Mesenchymal stem cell (in vitro differentiated cells and primary cell): ENCODE measurements at regions not wholly inside any gene's neighbourhood (a gene's known extent, or its start where the extent isn't known, plus 50 kb on each side); places are given as distances from the start of the nearest gene placed in this dataset.

Source experiments
- DNase-seq: peaks from one replicate; pipeline ENCODE4 v3.0.0-alpha.2; 2013
- H2AFZ ChIP-seq: one replicate; pipeline ENCODE4 v1.6.1; 2013; ENCODE audit warnings: low read depth, mild to moderate bottlenecking, control low read depth, inconsistent platforms, low read length, moderate library complexity
- H2AK5ac ChIP-seq: 2 replicates; pipeline ENCODE4 v1.6.1; 2013; ENCODE audit warnings: low read length, moderate library complexity, mild to moderate bottlenecking, inconsistent platforms; ENCODE audit not compliant: severe bottlenecking
- H2BK120ac ChIP-seq: one replicate; pipeline ENCODE4 v1.6.1; 2013; ENCODE audit warnings: low read depth, mild to moderate bottlenecking, inconsistent platforms, low read length, moderate library complexity
- H2BK12ac ChIP-seq, 2 experiments: one replicate each; pipeline ENCODE4 v1.6.1; 2013; ENCODE audit warnings: inconsistent platforms in 2 of 2, low read length in 2 of 2, mild to moderate bottlenecking in 2 of 2, moderate library complexity in 2 of 2, control low read depth in 1 of 2
- H2BK15ac ChIP-seq: one replicate; pipeline ENCODE4 v1.6.1; 2013; ENCODE audit warnings: mild to moderate bottlenecking, low read depth, inconsistent platforms; ENCODE audit not compliant: poor library complexity, severe bottlenecking
- H2BK5ac ChIP-seq: 2 replicates; pipeline ENCODE4 v1.6.1; 2013; ENCODE audit warnings: low read depth, mild to moderate bottlenecking, low read length, control low read depth, inconsistent platforms; ENCODE audit not compliant: poor library complexity, severe bottlenecking
- H3K14ac ChIP-seq, 2 experiments: one replicate each; pipeline ENCODE4 v1.6.1; 2013; ENCODE audit warnings: inconsistent platforms in 2 of 2, low read length in 2 of 2, control low read depth in 1 of 2, mild to moderate bottlenecking in 1 of 2, moderate library complexity in 1 of 2
- H3K18ac ChIP-seq, 2 experiments: one replicate each; pipeline ENCODE4 v1.6.1; 2013; ENCODE audit warnings: inconsistent platforms in 2 of 2, low read length in 2 of 2, control low read depth in 1 of 2, low read depth in 1 of 2, mild to moderate bottlenecking in 1 of 2
- H3K23ac ChIP-seq, 2 experiments: one replicate each; pipeline ENCODE4 v1.6.1; 2013; ENCODE audit warnings: inconsistent platforms in 2 of 2, low read length in 2 of 2, mild to moderate bottlenecking in 2 of 2, moderate library complexity in 2 of 2, control low read depth in 1 of 2
- H3K27ac ChIP-seq: 2 replicates; pipeline ENCODE4 v1.5.1; 2013; ENCODE audit warnings: mild to moderate bottlenecking, moderate library complexity, low read length, control low read depth, inconsistent platforms; ENCODE audit not compliant: poor library complexity, severe bottlenecking
- H3K27me3 ChIP-seq, 2 experiments: 2 replicates each; pipeline versions ENCODE4 v1.6.1 to v1.7.0; 2013; ENCODE audit warnings: low read length in 2 of 2, mild to moderate bottlenecking in 2 of 2, moderate library complexity in 2 of 2, control low read depth in 1 of 2, inconsistent platforms in 1 of 2; ENCODE audit not compliant: control insufficient read depth in 1 of 2, insufficient read depth in 1 of 2
- H3K36me3 ChIP-seq, 2 experiments: 2 replicates each; pipeline versions ENCODE4 v1.6.1 to v1.7.0; 2013; ENCODE audit warnings: low read length in 2 of 2, control low read depth in 1 of 2, inconsistent platforms in 1 of 2, low read depth in 1 of 2, mild to moderate bottlenecking in 1 of 2; ENCODE audit not compliant: insufficient read depth in 2 of 2, control insufficient read depth in 1 of 2
- H3K4ac ChIP-seq, 2 experiments: one replicate each; pipeline ENCODE4 v1.6.1; 2013; ENCODE audit warnings: inconsistent platforms in 2 of 2, low read length in 2 of 2, mild to moderate bottlenecking in 2 of 2, moderate library complexity in 2 of 2, control low read depth in 1 of 2, low read depth in 1 of 2
- H3K4me1 ChIP-seq: 2 replicates; pipeline ENCODE4 v1.6.1; 2013; ENCODE audit warnings: low read depth, low read length, control low read depth; ENCODE audit not compliant: control insufficient read depth, insufficient read depth
- H3K4me2 ChIP-seq: 2 replicates; pipeline ENCODE4 v1.6.1; 2013; ENCODE audit warnings: low read length, mild to moderate bottlenecking, inconsistent platforms; ENCODE audit not compliant: poor library complexity, severe bottlenecking
- H3K4me3 ChIP-seq, 2 experiments: 2 replicates each; pipeline versions ENCODE4 v1.5.1 to v1.7.0; 2013; ENCODE audit warnings: low read length in 2 of 2, mild to moderate bottlenecking in 2 of 2, control low read depth in 1 of 2, low read depth in 1 of 2; ENCODE audit not compliant: insufficient read depth in 1 of 2
- H3K79me1 ChIP-seq: replicated peaks from 2 replicates; pipeline ENCODE4 v1.6.1; 2013; ENCODE audit warnings: mild to moderate bottlenecking, control low read depth, low read length, inconsistent platforms; ENCODE audit not compliant: poor library complexity, severe bottlenecking
- H3K9ac ChIP-seq: 2 replicates; pipeline ENCODE4 v1.7.0; 2013; ENCODE audit warnings: mild to moderate bottlenecking, low read length, moderate library complexity
- H3K9me3 ChIP-seq: 2 replicates; pipeline ENCODE4 v1.7.0; 2013; ENCODE audit warnings: mild to moderate bottlenecking, low read length; ENCODE audit not compliant: control insufficient read depth
- H4K8ac ChIP-seq: one replicate; pipeline ENCODE4 v1.6.1; 2013; ENCODE audit warnings: inconsistent platforms, mild to moderate bottlenecking, low read length, moderate library complexity
- H4K91ac ChIP-seq: one replicate; pipeline ENCODE4 v1.6.1; 2013; ENCODE audit warnings: mild to moderate bottlenecking, low read length, inconsistent platforms
- WGBS: methylation state at CpG from one replicate; pipeline ENCODE4 v1.1.7; 2013; ENCODE audit warnings: mixed read lengths; 5-methylcytosine and 5-hydroxymethylcytosine counted together

DNA sequence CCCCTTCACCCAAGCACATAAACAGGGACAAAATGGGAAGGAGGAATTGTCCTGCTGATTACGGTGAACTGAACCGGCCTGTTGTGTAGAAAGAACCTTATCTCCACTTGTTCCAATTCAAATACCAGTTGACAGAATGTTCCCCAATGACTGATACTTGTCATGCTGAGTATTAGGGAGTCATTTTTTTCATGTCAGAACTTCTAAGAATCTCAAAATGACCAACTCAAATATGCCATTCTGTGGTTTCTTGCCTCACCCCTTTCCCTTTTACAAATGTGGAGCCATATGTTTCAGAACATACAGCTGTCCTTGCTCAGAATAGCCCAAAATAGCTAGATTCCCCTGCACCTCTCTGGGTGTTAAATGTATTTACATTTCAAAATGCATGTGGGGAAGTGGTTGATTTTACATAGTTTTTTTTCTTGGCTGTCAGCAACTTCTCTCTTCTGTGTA lies 405.9 kb upstream of the TBL1XR1 start:
- H3K27ac ChIP-seq, result no peak overlapping the region
- H2BK12ac ChIP-seq, result peak overlapping the region in 1 of 2 experiments; percentile 78
- no peak overlapping the region for H3K4me3 ChIP-seq
- H3K27me3 ChIP-seq, result no peaks in the 10 kb centered on the region
- H3K9ac ChIP-seq, result no peak overlapping the region
- no peak overlapping the region for H4K8ac ChIP-seq
- no peak overlapping the region for H3K4me2 ChIP-seq
- no peak overlapping the region for H3K4ac ChIP-seq
- no peak overlapping the region for H3K14ac ChIP-seq
- H3K9me3 ChIP-seq, result peaks cover 11% of the 10 kb centered on the region
- peak overlapping the region; percentile 71 for H2AK5ac ChIP-seq
- no peak overlapping the region for H3K23ac ChIP-seq
- H2BK5ac ChIP-seq, result no peak overlapping the region
- DNase-seq, result peak; percentile 48
- peak overlapping the region; percentile 73 for H2BK120ac ChIP-seq
- H3K36me3 ChIP-seq, result no peaks in the 10 kb centered on the region
- whole genome bisulfite sequencing, result 80% methylated on average over 2 of the region's 2 CpGs
- H3K4me1 ChIP-seq, result no peaks in the 10 kb centered on the region
- no peak overlapping the region for H2BK15ac ChIP-seq
- no peak overlapping the region for H2AFZ ChIP-seq
- H3K79me1 ChIP-seq, result no peaks in the 10 kb centered on the region
- peak overlapping the region; percentile 55 to 64 for H3K18ac ChIP-seq
- no peak overlapping the region for H4K91ac ChIP-seq

DNA sequence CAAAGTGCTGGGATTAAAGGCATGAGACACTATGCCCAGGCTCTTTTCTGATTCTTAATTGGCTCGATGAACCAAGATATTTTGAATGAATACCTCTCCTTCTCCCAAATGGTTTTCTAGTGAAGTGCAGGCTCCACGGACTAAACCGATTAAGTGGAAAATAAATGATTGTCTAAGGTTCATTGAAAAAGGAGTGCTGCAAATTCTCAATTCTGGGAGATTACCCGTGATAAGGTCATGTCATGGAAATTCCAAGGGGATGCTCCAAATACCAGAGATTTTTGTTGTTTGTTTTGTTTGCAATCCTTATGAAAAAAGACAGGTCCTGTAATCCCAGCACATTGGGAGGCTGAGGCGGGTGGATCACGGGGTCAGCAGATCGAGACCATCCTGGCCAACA lies 406.9 kb upstream of the TBL1XR1 start:
- no peak for DNase-seq
- Histone ChIP-seq H3K79me1 (no peaks in the 10 kb centered on the region), H2BK12ac (no peak overlapping the region), H3K36me3 (no peaks in the 10 kb centered on the region), H2BK15ac (no peak overlapping the region), H3K18ac (no peak overlapping the region), H2AK5ac (peak overlapping the region; percentile 27), H3K27me3 (no peaks in the 10 kb centered on the region), H2BK5ac (no peak overlapping the region), H3K4ac (no peak overlapping the region), H3K23ac (no peak overlapping the region), H4K91ac (no peak overlapping the region), H2AFZ (no peak overlapping the region), H3K9ac (no peak overlapping the region), H3K4me3 (no peak overlapping the region), H4K8ac (no peak overlapping the region), H3K9me3 (peaks cover 11% of the 10 kb centered on the region), H3K14ac (no peak overlapping the region), H3K4me1 (no peaks in the 10 kb centered on the region), H3K4me2 (no peak overlapping the region), H3K27ac (no peak overlapping the region), H2BK120ac (no peak overlapping the region)
- 70% methylated on average over 5 of the region's 7 CpGs for WGBS

DNA sequence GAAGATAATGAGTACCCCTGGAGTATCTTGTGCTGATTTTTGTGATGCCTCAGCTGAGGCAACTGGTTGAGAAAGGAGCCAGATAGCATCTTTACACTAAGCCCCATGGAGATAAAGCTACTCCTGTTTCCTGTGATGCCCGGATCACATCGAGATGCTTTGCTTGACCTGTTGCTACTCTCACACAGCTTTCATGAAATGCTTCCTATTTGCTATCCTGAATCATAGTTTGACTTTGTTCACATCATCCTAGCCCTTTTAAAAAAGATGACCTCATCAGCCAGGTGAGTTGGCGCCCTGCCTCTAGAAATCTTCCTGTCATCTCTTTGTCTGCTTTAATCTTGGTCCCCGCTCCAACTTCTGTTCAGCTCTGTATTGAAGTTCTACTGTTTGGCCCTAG lies 409.6 kb upstream of the TBL1XR1 start:
- no peak overlapping the region for H3K27ac ChIP-seq
- DNase-seq, result no peak
- no peak overlapping the region for H3K9ac ChIP-seq
- H3K4me3 ChIP-seq, result no peak overlapping the region
- no peak overlapping the region for H4K8ac ChIP-seq
- H2BK120ac ChIP-seq, result no peak overlapping the region
- 71% methylated on average over 4 of the region's 4 CpGs for WGBS
- H2BK15ac ChIP-seq, result no peak overlapping the region
- no peak overlapping the region for H2BK5ac ChIP-seq
- no peak overlapping the region for H2AFZ ChIP-seq
- H4K91ac ChIP-seq, result no peak overlapping the region
- H3K4me2 ChIP-seq, result no peak overlapping the region
- H3K18ac ChIP-seq, result no peak overlapping the region
- peak overlapping the region; percentile 21 to 49 for H2BK12ac ChIP-seq
- no peaks in the 10 kb centered on the region for H3K36me3 ChIP-seq
- no peaks in the 10 kb centered on the region for H3K4me1 ChIP-seq
- H3K27me3 ChIP-seq, result no peaks in the 10 kb centered on the region
- H3K4ac ChIP-seq, result no peak overlapping the region
- peaks cover 11% of the 10 kb centered on the region for H3K9me3 ChIP-seq
- H3K23ac ChIP-seq, result no peak overlapping the region
- no peaks in the 10 kb centered on the region for H3K79me1 ChIP-seq
- no peak overlapping the region for H3K14ac ChIP-seq
- peak overlapping the region; percentile 75 for H2AK5ac ChIP-seq

DNA sequence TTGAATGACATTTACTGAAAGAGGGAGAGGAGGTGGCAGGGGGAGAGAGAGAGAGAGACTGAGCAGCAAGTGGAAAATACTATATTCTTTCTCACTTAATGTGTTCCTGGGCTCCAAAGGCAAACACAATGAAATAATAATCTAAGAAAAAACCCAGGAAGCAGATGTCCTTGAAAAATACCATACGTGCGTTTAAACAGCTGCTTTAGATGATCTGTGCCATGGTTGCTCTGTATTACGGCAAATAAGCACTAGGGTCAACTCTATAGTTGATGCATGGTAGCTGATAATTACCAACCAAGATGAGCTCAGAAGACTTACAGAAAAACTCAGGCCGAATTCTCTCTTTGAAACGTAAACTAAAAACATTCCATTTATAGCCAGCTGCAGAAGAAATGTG lies 410.3 kb upstream of the TBL1XR1 start:
- Histone ChIP-seq H3K79me1 (no peaks in the 10 kb centered on the region), H3K4me3 (no peak overlapping the region), H2BK120ac (no peak overlapping the region), H4K8ac (no peak overlapping the region), H2BK5ac (no peak overlapping the region), H3K27me3 (no peaks in the 10 kb centered on the region), H2AK5ac (no peak overlapping the region), H3K36me3 (no peaks in the 10 kb centered on the region), H3K23ac (no peak overlapping the region), H2BK15ac (no peak overlapping the region), H3K18ac (no peak overlapping the region), H2AFZ (no peak overlapping the region), H3K9ac (no peak overlapping the region), H4K91ac (no peak overlapping the region), H3K14ac (no peak overlapping the region), H3K27ac (no peak overlapping the region), H3K9me3 (peaks cover 11% of the 10 kb centered on the region), H3K4me2 (no peak overlapping the region), H2BK12ac (no peak overlapping the region), H3K4ac (no peak overlapping the region), H3K4me1 (no peaks in the 10 kb centered on the region)
- no peak for DNase-seq
- WGBS, result 67% methylated on average over 3 of the region's 5 CpGs
